HG03159 (cell line): ENCODE measurements at regions not wholly inside any gene's neighbourhood (a gene's known extent, or its start where the extent isn't known, plus 50 kb on each side); places are given as distances from the start of the nearest gene placed in this dataset.

Source experiments
- ATAC-seq: cut with Tn5 transposase; IDR thresholded peaks from one replicate; pipeline ENCODE4 v1.9.1; 2021; ENCODE audit warnings: mild to moderate bottlenecking, moderate library complexity; ENCODE audit not compliant: unreplicated experiment

GRCh38 chr5:32504329-32504988, 59.9 kb upstream of the ZFR start:
- no peak for ATAC-seq

- no peak for ATAC-seq
Measured at GRCh38 chr5:32503261-32503660, 58.7 kb upstream of the ZFR start.

GRCh38 chr5:32501071-32502002, 56.8 kb upstream of the ZFR start:
- ATAC-seq = no peak

- ATAC-seq = no peak
Measured at GRCh38 chr5:32500181-32500580, 55.6 kb upstream of the ZFR start.

- no peak for ATAC-seq
Measured at GRCh38 chr5:32499261-32499660, 54.7 kb upstream of the ZFR start.

GRCh38 chr5:32498484-32498883, 53.9 kb upstream of the ZFR start:
- no peak for ATAC-seq

GRCh38 chr5:32496104-32496503, 51.6 kb upstream of the ZFR start:
- no peak for ATAC-seq

GRCh38 chr5:32494827-32495226, 50.3 kb upstream of the ZFR start:
- ATAC-seq = no peak
